Keratinocyte (primary cell): ENCODE measurements at regions not wholly inside any gene's neighbourhood (a gene's known extent, or its start where the extent isn't known, plus 50 kb on each side); places are given as distances from the start of the nearest gene placed in this dataset.

ENCODE experiments used
- DNase-seq: peaks from one replicate; pipeline ENCODE4 v3.0.0-alpha.2; 2011; ENCODE audit warnings: low read depth, missing footprints, low spot score
- FAIRE-seq: peaks from 2 replicates; lab custom pipeline; 2011; peaks lifted over from hg19 to GRCh38; lab: Jason Lieb, UNC
- H2AFZ ChIP-seq: 2 replicates; pipeline ENCODE4 v1.6.0; 2012; ENCODE audit warnings: low read length, control low read depth, inconsistent platforms; ENCODE audit not compliant: control insufficient read depth
- H3K27ac ChIP-seq: 2 replicates; pipeline ENCODE4 v1.5.1; 2011; ENCODE audit warnings: low read length; ENCODE audit not compliant: control insufficient read depth, insufficient read depth
- H3K27me3 ChIP-seq: 3 replicates; pipeline ENCODE4 v1.6.0; 2011; ENCODE audit warnings: low read length; ENCODE audit not compliant: control insufficient read depth, insufficient read depth; ENCODE audit errors: extremely low read depth
- H3K36me3 ChIP-seq, 2 experiments: 2 replicates in 1 of 2; 3 replicates in 1 of 2; pipeline ENCODE4 v1.5.1; 2011; ENCODE audit warnings: low read length in 2 of 2, mild to moderate bottlenecking in 1 of 2; ENCODE audit not compliant: control insufficient read depth in 2 of 2, insufficient read depth in 2 of 2; ENCODE audit errors: extremely low read depth in 1 of 2
- H3K4me1 ChIP-seq: 3 replicates; pipeline ENCODE4 v1.5.1; 2011; ENCODE audit warnings: low read length; ENCODE audit not compliant: control insufficient read depth, insufficient read depth; ENCODE audit errors: extremely low read depth
- H3K4me2 ChIP-seq: 3 replicates; pipeline ENCODE4 v1.6.0; 2011; ENCODE audit warnings: low read depth, low read length; ENCODE audit not compliant: control insufficient read depth, insufficient read depth; ENCODE audit errors: extremely low read depth
- H3K4me3 ChIP-seq, 3 experiments: fragments of 200-600 bp in 1 of 3; sonication (generic) in 1 of 3; 2 replicates in 2 of 3; 3 replicates in 1 of 3; pipeline ENCODE4 v1.5.1; 2011 to 2016; ENCODE audit warnings: low read length in 3 of 3, mild to moderate bottlenecking in 3 of 3, control low read depth in 2 of 3, inconsistent platforms in 1 of 3, low read depth in 1 of 3, mixed read lengths in 1 of 3, mixed run types in 1 of 3, moderate library complexity in 1 of 3; ENCODE audit not compliant: control insufficient read depth in 2 of 3, insufficient read depth in 2 of 3; ENCODE audit errors: extremely low read depth in 1 of 3
- H3K79me2 ChIP-seq: 2 replicates; pipeline ENCODE4 v1.6.0; 2012; ENCODE audit warnings: low read length; ENCODE audit not compliant: control insufficient read depth, insufficient read depth
- H3K9ac ChIP-seq: 3 replicates; pipeline ENCODE4 v1.6.0; 2011; ENCODE audit warnings: low read length; ENCODE audit not compliant: control insufficient read depth, insufficient read depth; ENCODE audit errors: extremely low read depth
- H3K9me1 ChIP-seq: 3 replicates; pipeline ENCODE4 v1.6.0; 2011; ENCODE audit warnings: low read length; ENCODE audit not compliant: control insufficient read depth, insufficient read depth; ENCODE audit errors: extremely low read depth
- H3K9me3 ChIP-seq: 2 replicates; pipeline ENCODE4 v1.5.1; 2012; ENCODE audit warnings: low read depth, low read length; ENCODE audit not compliant: control insufficient read depth
- H4K20me1 ChIP-seq: 3 replicates; pipeline ENCODE4 v1.6.0; 2011; ENCODE audit warnings: low read length; ENCODE audit not compliant: control insufficient read depth, insufficient read depth; ENCODE audit errors: extremely low read depth
- CTCF ChIP-seq, 3 experiments: IDR thresholded peaks in 1 of 3; conservative IDR thresholded peaks in 1 of 3; optimal IDR thresholded peaks in 1 of 3; 2 replicates in 2 of 3; 3 replicates in 1 of 3; pipeline versions ENCODE3 to v1.5.1; 2011; ENCODE audit warnings: low read length in 3 of 3, mild to moderate bottlenecking in 3 of 3, moderate library complexity in 2 of 3, control low read depth in 1 of 3, inconsistent platforms in 1 of 3; ENCODE audit not compliant: insufficient read depth in 2 of 3; ENCODE audit errors: extremely low read depth in 1 of 3
- EZH2 ChIP-seq: IDR thresholded peaks from one replicate; pipeline ENCODE4 v1.6.1; 2012; ENCODE audit warnings: inconsistent platforms, mild to moderate bottlenecking, low read length, moderate library complexity
- dilution Hi-C: fragments of 300-500 bp; cut with MboI; formaldehyde crosslinking; loops from one replicate; pipeline ENCODE4 v1.7.0; 2020; ENCODE audit warnings: low sequenced_read_pairs; ENCODE audit not compliant: extremely low pct_ligation_motif_present

- dilution Hi-C loops = no loop called here
Observed at GRCh38 chr3:66912306-66912705, 85.8 kb upstream of the KBTBD8 start.

GRCh38 chr3:66922058-66922457, 76.0 kb upstream of the KBTBD8 start:
- no peaks in the 10 kb centered on the region for H3K27me3 ChIP-seq
- H3K27ac ChIP-seq = no peak overlapping the region
- FAIRE-seq = no peak
- dilution Hi-C loops = no loop called here
- H3K79me2 ChIP-seq = no peaks in the 10 kb centered on the region
- no peaks in the 10 kb centered on the region for H3K9me3 ChIP-seq
- H3K9me1 ChIP-seq = no peaks in the 10 kb centered on the region
- no peak for DNase-seq
- H3K4me3 ChIP-seq = no peak overlapping the region
- H4K20me1 ChIP-seq = no peaks in the 10 kb centered on the region
- H3K4me1 ChIP-seq = peaks cover 7% of the 10 kb centered on the region
- H3K36me3 ChIP-seq = no peaks in the 10 kb centered on the region
- H3K9ac ChIP-seq = no peak overlapping the region
- no peak overlapping the region for H2AFZ ChIP-seq
- TF ChIP-seq CTCF (optimal IDR thresholded peaks at IDR 0.05 in 1 of 3, IDR thresholded peaks at IDR 0.05 in 1 of 3, conservative IDR thresholded peaks at IDR 0.05 in 1 of 3; ENCODE audit: extremely low read depth in 1 of 3, insufficient read depth in 2 of 3, low read length in 3 of 3) = no peak
- TF ChIP-seq EZH2 = no peak
- H3K4me2 ChIP-seq = no peak overlapping the region

More at GRCh38 chr3:66912306-66912705, 85.8 kb upstream of the KBTBD8 start:
- TF ChIP-seq EZH2 = no peak
- no peak overlapping the region for H3K4me3 ChIP-seq
- no peaks in the 10 kb centered on the region for H3K9me1 ChIP-seq
- no peaks in the 10 kb centered on the region for H3K4me1 ChIP-seq
- DNase-seq = no peak
- no peak overlapping the region for H3K27ac ChIP-seq
- no peak overlapping the region for H3K4me2 ChIP-seq
- no peaks in the 10 kb centered on the region for H3K36me3 ChIP-seq
- no peak overlapping the region for H3K9ac ChIP-seq
- no peaks in the 10 kb centered on the region for H4K20me1 ChIP-seq
- no peak for FAIRE-seq
- no peaks in the 10 kb centered on the region for H3K27me3 ChIP-seq
- H3K9me3 ChIP-seq = no peaks in the 10 kb centered on the region
- no peak overlapping the region for H2AFZ ChIP-seq
- H3K79me2 ChIP-seq = no peaks in the 10 kb centered on the region

- no peak overlapping the region for H3K4me3 ChIP-seq
- peaks cover 7% of the 10 kb centered on the region for H3K4me1 ChIP-seq
- no peak overlapping the region for H2AFZ ChIP-seq
- no peaks in the 10 kb centered on the region for H3K36me3 ChIP-seq
- dilution Hi-C loops = no loop called here
- H3K9ac ChIP-seq = no peak overlapping the region
- no peak for DNase-seq
- no peaks in the 10 kb centered on the region for H3K27me3 ChIP-seq
- H3K27ac ChIP-seq = no peak overlapping the region
- no peaks in the 10 kb centered on the region for H3K79me2 ChIP-seq
- H3K4me2 ChIP-seq = peak overlapping the region; percentile 10
- FAIRE-seq = no peak
- no peaks in the 10 kb centered on the region for H3K9me1 ChIP-seq
- H4K20me1 ChIP-seq = no peaks in the 10 kb centered on the region
- TF ChIP-seq CTCF (optimal IDR thresholded peaks at IDR 0.05 in 1 of 3, IDR thresholded peaks at IDR 0.05 in 1 of 3, conservative IDR thresholded peaks at IDR 0.05 in 1 of 3; ENCODE audit: extremely low read depth in 1 of 3, insufficient read depth in 2 of 3, low read length in 3 of 3) (no peak), EZH2 (no peak)
- H3K9me3 ChIP-seq = no peaks in the 10 kb centered on the region
Observed at GRCh38 chr3:66923969-66924368, 74.1 kb upstream of the KBTBD8 start.
